NCI-H748 (cell line): ENCODE measurements at regions not wholly inside any gene's neighbourhood (a gene's known extent, or its start where the extent isn't known, plus 50 kb on each side); places are given as distances from the start of the nearest gene placed in this dataset.
"Not testable (repeated sequence)": the region's sequence is repeated elsewhere in the genome, so short reads cannot be mapped to it uniquely, and the experiment has no call there.

Experiments used
- DNase-seq: peaks from one replicate; lab custom pipeline; 2025; ENCODE audit not compliant: unreplicated experiment; lab: John Stamatoyannopoulos, UW

DNA sequence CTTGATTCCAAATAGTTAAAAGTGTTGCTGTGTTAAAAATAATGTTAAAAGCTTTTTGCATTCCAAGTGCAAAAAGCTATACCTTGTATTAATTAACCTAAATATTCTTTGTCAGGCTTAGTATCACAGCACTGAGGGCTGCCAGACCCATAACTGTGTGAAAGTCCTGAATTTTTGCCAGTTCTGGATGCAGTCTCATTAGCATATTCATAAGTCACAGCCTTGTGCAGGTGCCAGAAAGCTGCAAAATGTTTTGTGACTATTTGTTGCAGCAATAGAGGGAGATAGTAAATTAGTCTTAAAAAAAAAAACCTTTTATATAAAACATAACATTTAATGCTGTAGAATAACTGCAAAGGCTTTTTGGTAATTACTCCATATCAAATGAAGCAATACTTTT, 56.6 kb downstream of the SLITRK1 start:
- no peak for DNase-seq

DNA sequence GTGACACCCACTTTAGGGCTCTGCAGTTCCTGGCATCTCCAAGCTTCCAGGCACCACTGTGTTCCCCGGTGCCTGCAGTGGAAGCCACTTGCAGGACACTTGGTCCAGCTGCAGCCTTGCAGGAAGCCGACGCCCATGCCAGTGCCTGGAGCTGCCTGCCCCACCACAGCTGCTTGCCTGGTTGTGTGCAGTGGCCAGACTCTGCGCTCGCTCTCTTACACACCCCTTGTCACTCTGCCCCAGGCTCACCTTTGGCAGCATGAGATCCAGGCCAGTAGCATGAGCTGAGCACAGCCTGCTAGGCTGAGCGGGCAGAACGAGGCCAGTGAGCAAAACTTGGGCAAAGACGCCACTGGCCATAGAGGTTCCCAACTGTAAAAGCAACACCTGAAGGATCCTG, 57.7 kb downstream of the SLITRK1 start:
- DNase-seq = no peak

DNA sequence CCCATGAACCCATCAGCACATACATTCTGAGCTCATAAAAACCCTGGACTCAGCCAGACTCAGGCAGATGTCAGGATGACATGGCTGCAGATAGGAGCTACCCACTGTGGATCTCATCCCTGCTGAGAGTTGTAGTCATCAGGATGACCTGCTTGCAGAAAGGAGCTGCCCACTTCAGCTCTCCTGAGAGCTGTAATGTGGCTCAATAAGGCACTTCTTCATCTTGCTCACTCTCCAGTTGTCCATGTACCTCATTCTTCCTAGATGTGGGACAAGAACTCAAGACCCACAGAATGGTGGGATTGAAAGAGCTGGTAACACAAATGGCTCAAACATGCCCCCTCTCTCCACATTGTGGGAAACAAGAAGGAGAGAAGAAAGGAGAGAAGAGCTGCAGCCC, 58.2 kb downstream of the SLITRK1 start:
- no peak for DNase-seq

DNA sequence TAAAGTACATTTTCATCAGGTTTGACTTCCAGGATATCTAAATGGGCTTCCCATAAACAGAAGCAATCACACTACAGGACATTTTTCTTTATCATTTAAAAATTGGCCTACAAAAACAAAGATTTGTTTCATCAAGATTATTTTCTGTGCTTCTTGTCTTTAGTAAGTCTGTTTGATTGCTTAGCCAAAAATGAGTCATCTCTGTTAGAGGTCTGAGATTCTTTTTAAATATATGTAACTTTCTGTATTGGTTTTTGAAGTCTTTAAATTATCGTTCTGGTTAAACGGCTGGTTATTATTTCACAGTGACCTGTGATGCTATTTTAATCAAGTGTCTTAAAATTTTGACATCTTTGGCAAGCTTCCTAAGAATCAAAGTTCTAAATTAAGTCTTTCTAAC, 62.7 kb downstream of the SLITRK1 start:
- DNase-seq = no peak

DNA sequence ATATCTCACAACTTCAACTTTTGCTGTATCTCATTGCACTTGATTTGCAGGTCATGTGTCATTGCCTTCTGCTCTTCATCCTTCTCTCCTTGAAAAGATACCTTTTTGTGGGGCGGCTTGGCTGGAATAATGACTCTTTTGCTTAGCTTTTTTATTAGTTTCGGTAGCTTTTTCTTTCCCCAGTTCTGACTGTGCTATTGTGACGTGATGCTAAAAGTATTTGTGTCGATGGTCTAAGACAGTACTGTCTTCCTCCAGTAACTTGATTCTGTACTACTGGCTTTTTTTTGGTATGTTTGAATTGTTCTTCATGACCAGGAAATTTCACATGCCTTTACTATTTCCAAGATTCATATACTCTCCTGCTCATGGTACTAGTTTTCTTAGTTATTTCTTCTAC, 63.1 kb downstream of the SLITRK1 start:
- DNase-seq = no peak

DNA sequence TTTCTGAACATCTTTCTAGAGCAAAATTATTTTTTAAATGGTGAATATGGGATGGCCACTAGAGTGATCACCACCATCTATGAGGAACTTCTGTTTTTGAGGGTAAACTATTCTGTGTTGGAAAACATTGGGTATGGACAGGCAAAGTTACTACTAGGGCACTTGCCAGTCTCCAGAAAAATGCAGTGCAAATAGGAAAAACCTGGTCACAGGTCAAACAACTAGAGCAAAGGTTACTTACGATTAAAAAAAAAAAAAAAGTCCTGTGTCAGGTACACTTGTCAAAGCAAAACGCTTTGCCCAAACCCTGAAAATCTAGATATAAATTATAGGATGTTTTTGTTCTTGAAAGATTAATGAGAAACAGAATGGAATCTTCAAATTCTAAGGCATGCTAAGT, 66.2 kb downstream of the SLITRK1 start:
- DNase-seq = no peak

DNA sequence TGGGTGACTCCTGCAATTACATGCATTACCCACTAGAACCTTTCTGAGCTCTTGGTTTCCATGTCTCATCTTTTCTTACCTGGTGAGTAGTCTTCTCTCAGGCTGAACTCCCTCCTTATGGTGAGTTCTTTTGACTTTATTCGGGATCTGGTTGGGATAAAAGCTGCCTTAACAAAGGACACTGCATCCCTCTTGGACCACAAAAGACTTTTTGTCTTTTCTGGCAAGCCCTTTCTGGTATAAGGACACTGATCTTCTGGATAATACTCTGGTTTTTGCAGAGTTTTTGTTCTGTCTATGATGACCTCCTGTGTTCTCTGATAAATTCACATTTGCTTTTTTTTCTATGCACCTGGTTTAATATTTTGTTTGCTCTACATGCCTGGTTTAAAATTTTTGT, 66.7 kb downstream of the SLITRK1 start:
- DNase-seq = no peak

DNA sequence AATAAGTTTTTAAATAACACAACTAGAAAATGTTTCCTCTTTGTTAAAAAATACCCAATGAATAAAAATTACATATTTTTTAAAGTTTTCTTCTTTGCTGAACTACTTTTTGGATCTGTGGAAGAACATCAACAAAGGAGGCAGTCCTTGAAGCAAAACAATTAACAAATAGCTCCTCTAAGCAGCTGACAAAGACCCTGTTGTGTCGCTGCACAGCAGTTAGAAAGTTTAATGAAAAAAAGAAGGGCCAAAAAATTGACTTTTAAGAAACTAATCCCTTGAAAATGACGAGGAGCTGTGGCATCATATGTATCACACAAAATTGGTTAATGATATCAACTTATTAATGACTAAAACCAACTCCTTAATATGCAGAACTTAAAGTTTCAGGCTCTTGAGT, 72.1 kb downstream of the SLITRK1 start:
- DNase-seq = no peak

DNA sequence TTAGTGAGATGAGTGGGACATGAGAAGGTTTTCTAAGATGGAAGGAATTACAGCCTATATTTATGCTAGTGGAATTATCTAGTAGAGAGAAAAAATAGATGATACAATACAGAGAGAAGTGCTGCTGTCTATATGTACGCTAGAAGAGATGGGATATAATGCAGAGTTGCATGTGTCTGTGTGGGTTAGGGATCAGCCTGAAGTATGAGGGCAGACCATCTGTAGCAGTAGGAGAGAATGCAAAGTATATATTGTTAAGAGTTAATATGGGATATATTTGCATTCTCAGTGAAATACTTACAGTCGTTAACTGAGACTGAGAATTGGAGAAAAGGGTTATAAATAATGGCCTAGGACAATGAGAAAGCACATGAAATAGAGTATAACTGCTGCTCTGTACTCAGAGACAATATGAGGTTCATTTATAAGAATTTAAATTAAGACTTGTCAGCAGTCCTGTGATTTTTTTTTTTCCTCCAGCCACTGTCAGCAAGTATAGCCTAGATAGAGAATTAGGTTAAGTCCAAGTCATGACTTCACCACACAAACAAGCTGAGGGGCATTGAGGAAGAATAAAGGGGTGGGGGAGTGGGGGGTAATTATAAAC, 77.8 kb downstream of the SLITRK1 start:
- no peak for DNase-seq

DNA sequence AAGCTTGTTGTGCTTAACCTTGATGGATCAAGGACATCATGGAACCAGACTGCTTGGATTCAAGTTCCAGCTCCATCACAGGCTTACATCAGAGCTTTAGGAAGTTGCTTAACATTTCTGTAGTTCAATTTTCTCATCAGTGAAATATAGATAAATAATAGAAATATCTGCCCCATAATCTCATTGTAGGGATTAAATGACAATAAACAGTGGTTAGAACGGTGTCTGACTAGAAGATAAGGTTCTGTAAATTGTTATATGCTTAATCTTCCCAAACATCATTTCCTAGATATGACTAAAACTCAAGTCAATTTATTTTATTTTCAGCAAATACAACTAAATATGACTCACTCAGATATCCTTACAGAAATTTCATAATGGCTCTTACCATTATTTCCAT, 83.5 kb downstream of the SLITRK1 start:
- DNase-seq = no peak

DNA sequence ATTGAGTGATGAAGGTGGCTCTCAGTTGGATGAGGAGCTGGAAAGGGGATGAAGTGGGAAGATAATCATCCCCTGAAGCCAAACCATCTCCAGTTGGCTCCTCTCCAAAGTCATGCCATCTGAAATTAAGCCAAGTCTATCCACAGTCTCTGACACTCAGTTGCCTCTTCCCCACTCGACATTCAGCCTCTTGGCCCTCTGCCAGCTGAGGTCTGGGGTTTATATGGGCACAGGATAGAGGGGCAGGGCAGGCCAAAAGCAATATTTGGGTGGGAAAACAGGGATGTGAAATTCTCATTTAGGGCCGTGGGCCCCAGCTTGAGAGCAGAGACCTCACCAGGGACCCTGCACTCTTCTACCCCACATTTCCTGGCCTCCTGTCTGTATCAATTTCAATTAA, 85.9 kb downstream of the SLITRK1 start:
- DNase-seq = peak; percentile 11

DNA sequence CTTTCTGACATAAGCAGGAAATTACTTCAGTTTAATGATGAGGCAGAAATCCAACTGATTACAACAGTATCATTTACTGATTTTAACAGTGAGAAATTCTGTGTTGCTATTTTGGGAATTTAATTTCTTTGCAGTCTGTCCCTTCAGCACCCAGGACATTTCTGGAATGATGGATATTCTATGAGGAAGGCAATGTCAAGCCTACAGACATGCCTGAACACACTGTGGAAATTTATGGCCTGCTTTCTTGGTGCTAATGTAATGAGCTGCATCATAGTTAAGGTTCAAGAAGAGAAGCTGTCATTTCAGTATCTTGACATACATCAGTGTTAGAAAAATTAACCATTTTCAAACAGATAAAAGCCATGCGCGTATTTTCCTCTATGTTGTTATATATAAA, 87.7 kb downstream of the SLITRK1 start:
- DNase-seq = no peak

DNA sequence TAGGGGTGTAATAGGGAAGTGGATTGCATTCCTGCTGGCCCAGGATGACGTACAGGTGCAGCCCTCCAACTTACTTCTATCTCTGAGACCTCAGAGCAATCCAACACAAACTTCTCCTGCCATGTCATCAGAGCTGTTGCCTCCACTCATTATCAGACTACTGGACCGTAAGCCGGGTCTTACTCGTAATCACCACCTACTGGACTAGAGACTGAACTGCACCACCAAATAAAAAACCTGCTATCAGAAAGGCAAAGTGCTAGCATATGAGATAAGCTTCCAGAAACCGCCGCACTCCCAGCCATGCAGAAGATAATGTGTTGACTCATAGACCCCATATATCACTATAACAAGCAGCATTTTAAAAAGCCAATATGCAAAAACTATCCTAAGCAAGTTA, 102.0 kb downstream of the SLITRK1 start:
- DNase-seq = peak; percentile 19

DNA sequence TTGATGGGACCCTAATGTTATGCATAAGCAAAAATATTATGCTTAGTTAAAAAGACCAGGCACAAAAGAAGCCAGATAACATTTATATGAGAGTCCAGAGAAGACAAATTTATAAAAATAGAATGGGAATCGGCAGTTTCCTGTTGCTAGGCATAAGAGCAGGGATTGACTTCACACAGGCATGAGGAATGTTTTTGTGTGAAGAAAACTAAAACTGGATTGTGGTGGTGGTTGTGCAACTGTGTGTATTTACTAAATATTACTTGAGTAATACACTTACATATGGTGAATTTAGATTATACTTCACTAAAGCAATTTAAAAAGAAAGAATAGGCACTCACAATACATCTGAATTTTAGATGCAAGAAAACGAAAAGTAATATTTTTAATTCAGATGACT, 108.3 kb downstream of the SLITRK1 start:
- DNase-seq = no peak

DNA sequence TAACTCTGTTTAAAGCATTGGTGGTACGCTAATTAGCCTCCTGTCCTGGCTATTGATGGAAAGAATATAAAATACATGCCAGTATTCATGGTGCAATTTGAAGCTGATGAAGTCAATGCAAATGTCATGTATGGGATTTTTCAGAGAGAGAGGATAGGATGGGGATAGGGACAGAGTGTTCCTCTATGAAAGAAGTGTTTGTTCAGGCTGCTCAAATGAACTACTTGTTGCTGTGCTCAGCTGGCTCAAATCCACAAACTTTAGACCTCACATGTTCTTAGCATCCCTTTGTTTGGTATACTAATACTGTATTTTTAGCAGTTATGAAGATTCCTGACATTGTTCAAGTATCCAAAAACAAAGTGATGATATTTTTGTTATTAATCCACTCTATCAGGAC, 116.5 kb downstream of the SLITRK1 start:
- DNase-seq = no peak

DNA sequence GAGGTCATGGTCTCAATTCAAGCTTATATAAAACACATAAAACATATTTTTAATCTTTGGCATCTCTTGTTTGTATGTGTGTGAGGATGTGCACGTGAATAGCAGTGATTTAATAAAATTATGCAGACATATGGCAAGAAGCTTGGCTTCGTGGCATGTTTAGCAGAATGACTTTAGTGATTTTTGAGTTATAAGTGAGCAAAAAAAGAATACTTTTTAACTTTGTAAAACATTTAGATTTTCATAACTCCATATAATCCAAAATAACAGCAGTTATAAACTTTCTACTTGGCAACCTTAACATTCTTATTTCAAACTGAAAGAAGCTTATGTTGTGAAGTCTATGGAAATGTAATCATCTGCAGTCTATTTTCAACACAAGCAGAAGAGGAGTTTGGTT, 120.6 kb downstream of the SLITRK1 start:
- DNase-seq = no peak

DNA sequence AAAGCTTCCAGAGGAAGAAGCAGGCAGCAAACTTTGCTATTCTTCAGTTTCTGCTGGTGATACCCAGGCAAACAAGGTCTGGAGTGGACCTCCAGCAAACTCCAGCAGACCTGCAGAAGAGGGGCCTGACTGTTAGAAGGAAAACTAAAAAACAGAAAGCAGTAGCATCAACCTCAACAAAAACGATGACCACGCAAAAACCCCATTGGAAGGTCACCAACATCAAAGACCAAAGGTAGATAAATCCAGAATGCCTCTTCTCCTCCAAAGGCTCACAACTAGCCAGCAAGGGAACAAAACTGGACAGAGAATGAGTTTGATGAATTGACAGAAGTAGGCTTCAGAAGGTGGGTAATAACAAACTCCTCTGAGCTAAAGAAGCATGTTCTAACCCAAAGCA, 127.1 kb downstream of the SLITRK1 start:
- DNase-seq = not testable (repeated sequence)

DNA sequence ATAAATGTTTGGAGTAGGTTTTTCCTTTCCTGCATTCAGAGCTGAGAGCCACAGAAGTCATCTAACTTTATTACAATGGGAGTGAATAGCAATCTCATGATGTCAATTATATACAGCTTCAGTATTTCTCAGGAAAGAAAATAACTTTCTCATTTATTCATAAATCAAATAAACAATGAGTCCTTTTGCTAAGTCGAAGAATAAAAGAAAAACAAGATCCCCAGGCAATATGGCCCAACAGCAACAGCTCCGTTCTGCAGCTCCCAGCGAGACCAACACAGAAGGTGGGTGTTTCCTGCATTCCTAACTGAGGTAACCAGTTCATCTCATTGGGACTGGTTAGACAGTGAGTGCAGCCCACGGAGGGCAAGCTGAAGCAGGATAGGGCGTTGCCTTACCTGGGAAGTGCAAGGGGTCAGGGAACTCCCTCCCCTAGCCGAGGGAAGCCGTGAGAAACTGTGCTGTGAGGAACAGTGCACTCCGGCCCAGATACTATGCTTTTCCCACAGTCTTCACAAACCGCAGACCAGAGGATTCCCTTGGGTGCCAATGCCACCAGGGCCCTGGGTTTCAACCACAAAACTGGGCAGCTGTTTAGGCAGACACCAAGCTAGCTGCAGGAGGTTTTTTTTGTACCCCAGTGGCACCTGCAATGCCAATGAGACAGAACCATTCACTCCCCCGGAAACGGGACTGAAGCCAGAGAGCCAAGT, 128.2 kb downstream of the SLITRK1 start:
- DNase-seq = no peak

DNA sequence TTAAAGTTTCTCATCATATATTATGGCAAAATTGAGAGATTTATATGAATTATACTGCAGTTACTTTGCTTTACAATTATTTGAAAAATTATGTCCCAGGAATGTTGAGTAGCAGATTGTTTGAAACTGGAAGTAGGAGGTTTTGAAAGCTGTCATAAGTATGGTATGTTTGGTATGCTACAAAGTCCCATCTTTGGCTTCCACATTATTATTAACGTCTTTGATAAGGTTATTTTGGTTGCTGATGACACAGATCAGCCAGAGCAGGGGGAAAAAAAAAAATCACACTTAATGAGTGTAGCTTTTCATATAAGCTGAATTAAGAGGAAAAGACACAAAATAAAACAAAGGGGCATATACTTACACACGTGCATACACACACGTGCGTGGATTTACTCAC, 130.1 kb downstream of the SLITRK1 start:
- no peak for DNase-seq

DNA sequence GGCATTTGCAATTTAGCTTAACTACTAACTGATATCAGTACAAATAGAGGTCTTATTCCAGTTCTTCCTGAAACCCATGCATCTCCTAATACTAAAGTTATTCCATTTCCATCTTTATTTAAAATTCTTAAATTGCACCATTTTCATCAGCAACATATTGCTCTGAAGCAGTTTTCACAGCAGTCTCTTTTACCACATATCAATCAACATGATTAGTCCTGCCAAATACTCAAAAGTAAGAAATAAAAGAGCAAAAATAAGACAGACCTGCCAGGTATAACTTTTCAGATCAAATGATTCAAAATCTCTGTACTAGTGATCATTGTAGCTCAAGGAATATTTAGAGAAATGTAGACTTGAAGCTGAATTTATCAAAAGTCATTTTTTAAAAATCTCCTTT, 141.7 kb downstream of the SLITRK1 start:
- DNase-seq = no peak

DNA sequence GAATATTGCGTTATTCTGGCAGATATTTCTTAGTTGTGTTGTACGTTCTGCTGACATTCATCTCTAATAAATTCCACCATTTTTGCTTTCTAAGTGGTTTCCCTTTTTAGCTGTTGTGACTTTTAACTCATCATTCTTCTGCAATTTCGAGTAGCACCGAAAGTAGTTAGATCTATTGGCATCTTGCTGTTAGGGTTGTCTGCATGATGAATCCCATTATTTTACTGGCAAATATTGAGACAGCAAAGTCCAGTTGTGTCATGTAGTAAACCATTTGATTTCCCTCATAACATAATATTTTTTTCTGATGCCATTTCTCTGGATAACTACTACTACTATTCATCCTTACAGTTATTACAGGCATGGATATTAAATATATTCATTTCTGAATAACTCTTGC, 143.9 kb downstream of the SLITRK1 start:
- DNase-seq = no peak

DNA sequence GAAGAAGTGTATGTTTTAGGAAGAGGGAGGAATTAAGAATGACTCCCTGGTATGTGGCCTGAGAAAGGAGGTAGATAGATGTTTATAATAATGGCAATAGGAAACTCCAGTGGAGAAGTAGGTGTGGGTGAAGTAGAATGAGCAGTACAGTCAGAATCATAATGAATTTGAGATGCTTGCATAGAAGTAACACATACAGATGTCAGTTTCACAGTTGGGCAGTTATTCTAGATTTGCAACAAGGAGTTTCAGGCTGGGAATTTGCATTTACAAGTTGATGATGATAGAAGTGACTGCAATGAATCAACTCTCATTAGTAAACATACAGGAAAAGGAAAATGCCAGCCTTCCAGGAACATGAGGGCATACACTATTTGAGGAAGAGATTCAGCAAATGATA, 149.0 kb downstream of the SLITRK1 start:
- no peak for DNase-seq

DNA sequence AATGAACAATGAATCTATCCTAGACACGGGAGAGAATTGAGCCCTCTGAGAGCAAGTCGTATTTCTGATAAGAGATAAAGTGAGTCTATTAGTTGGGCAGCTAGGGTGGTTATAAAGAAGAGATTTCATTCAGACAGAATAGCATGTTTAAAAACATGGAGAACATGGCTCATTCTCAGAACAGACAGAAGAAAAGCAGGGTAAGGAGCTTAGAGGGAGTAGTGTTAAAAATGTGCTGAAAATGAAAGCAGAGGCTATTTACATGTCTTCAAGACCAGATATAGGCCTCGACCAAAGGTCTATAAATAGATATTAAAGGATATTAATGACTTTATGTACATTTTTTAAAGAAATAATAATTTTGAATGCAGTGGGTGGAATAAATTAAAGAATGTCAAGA, 149.5 kb downstream of the SLITRK1 start:
- peak; percentile 18 for DNase-seq
